Peyer's patch (tissue), 4 donors: ENCODE measurements at regions not wholly inside any gene's neighbourhood (a gene's known extent, or its start where the extent isn't known, plus 50 kb on each side); places are given as distances from the start of the nearest gene placed in this dataset.

Experiments
- POLR2A ChIP-seq, 2 donors: fragments of 450-650 bp; IDR thresholded peaks; one replicate each; pipeline ENCODE4 v1.5.1; 2017; ENCODE audit warnings: antibody characterized with exemption in 2 of 2, mild to moderate bottlenecking in 2 of 2, moderate library complexity in 2 of 2
- TF ChIP-seq, protein P1 (sequence below), 6 experiments: fragments of 450-650 bp in 4 of 6; fragments of 200-600 bp in 2 of 6; sonication (generic) in 1 of 6; IDR thresholded peaks; one replicate each; pipeline ENCODE4 v1.5.1; 2017 to 2019; ENCODE audit warnings: antibody characterized with exemption in 6 of 6, mild to moderate bottlenecking in 3 of 6, moderate library complexity in 1 of 6

DNA sequence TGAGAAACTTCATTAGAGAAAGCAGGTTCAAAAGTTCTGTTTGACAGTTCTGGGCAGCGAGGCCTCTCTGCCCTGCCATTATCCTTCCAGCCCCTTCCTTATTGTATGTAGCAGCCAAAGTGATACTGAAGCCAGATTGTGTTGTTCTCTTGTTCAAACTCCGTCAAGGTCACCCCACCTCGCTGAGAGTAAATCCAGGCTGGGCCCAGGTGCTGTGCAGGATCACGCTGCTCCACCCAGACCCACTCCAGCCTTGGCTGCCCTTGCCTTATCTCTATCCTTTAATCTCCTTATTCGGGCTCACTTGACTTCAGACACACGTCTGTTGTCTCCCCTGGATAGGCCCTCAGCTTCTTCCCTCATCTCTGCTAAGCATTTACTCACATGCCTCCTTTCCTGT lies 196.1 kb downstream of the CPS1 start:
- TF ChIP-seq, protein P1, sequence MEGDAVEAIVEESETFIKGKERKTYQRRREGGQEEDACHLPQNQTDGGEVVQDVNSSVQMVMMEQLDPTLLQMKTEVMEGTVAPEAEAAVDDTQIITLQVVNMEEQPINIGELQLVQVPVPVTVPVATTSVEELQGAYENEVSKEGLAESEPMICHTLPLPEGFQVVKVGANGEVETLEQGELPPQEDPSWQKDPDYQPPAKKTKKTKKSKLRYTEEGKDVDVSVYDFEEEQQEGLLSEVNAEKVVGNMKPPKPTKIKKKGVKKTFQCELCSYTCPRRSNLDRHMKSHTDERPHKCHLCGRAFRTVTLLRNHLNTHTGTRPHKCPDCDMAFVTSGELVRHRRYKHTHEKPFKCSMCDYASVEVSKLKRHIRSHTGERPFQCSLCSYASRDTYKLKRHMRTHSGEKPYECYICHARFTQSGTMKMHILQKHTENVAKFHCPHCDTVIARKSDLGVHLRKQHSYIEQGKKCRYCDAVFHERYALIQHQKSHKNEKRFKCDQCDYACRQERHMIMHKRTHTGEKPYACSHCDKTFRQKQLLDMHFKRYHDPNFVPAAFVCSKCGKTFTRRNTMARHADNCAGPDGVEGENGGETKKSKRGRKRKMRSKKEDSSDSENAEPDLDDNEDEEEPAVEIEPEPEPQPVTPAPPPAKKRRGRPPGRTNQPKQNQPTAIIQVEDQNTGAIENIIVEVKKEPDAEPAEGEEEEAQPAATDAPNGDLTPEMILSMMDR (IDR thresholded peaks at IDR 0.05) = no peak
- no peak for TF ChIP-seq POLR2A (IDR thresholded peaks at IDR 0.05)
